ENCODE measurements at regions not wholly inside any gene's neighbourhood (a gene's known extent, or its start where the extent isn't known, plus 50 kb on each side); places are given as distances from the start of the nearest gene placed in this dataset.

DNA sequence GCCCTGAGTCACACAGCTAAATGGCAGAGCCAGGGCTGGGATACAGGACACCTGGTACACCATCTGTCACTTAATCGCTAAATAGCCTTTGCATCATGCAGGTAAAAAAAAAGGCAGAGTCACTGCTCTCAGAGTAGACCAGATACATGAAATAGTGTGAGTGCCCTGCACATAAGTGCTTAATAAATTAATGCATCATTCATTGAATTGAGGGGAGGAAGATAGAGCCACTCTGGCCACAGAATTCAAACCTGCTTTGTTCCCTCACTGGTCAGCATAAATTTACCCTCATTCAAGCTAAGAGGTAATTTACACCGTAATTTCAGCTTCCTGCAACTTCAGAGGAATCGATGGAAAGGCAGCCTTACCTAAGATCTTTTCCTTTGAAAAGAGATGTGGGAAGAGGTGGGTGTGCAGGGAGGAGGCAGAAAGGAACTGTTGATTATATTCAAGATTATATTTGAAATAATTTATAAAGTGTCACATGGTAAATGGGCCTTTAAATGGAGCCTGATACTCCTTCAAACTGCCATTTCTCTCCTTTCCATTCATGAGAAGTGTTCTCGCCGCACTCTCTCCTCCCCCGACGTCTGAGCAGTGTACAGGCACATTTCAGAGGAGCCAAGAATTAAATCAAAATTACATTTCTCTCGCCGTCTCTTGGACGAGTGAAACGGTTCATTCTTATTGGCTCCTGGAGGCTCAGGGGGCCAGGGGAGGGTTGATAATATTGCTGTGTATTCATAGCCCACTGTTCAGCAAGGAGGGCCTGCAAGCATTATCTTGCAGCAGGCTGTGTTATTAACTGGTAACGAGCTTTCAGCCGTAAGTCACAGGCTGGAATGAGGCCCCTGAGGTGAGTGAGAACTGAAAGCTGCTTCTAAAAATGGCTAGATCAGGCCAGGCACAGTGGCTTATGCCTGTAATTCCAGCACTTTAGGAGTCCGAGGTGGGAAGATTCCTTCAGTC is 52.2 kb upstream of the HMGXB4 start:
- H3K4me3 ChIP-seq (ENCODE audit: low read depth, low read length), result no peak overlapping the region
- in situ Hi-C loops (cut with HindIII; ENCODE audit: low sequenced_read_pairs), result no loop called here
- TF ChIP-seq, protein P1, sequence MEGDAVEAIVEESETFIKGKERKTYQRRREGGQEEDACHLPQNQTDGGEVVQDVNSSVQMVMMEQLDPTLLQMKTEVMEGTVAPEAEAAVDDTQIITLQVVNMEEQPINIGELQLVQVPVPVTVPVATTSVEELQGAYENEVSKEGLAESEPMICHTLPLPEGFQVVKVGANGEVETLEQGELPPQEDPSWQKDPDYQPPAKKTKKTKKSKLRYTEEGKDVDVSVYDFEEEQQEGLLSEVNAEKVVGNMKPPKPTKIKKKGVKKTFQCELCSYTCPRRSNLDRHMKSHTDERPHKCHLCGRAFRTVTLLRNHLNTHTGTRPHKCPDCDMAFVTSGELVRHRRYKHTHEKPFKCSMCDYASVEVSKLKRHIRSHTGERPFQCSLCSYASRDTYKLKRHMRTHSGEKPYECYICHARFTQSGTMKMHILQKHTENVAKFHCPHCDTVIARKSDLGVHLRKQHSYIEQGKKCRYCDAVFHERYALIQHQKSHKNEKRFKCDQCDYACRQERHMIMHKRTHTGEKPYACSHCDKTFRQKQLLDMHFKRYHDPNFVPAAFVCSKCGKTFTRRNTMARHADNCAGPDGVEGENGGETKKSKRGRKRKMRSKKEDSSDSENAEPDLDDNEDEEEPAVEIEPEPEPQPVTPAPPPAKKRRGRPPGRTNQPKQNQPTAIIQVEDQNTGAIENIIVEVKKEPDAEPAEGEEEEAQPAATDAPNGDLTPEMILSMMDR (IDR thresholded peaks at IDR 0.05; ENCODE audit: low read depth, low read length, missing control alignments), result no peak
- no peak for DNase-seq (ENCODE audit: low read depth)

DNA sequence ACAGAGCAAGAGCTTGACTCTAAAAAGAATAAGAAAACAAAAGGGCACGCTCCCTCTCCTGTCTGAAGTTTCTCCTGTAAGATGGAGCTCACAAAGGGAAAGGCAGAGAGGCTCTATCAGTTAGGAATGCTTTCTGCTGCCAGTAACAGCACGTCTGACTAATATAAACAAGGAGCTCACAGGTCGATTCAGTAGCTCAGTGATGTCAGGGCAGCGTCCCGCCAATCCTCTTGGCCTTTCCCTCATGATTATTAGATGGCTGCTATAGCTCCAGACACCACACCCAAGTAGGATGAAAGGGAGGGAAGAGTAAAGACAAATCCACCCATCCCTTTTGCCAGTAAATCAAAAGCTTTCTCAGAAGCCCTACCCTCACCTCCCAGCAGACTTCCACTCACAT is 51.3 kb upstream of the HMGXB4 start:
- in situ Hi-C loops (cut with HindIII; ENCODE audit: low sequenced_read_pairs), result no loop called here
- TF ChIP-seq, protein P1 (IDR thresholded peaks at IDR 0.05; ENCODE audit: low read depth, low read length, missing control alignments), result no peak

DNA sequence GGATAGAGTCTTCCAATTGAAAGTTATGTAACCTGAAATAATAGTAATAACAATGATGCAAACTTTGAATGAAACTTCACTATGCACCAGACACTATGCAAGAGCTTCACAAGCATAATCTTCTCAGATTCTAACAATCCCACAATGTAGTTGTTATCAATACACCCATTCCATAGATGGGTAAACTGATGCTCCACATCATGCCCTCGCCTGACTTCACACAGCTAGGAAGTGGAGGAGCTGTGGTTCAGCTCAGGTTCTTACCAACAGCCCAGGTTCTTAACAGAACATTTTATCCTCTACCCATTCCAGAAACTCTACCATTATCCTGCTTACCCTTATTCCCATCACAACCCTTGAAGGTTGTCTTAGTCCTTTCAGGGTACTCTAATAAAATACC is 50.4 kb upstream of the HMGXB4 start:
- DNase-seq (ENCODE audit: low read depth), result no peak
- TF ChIP-seq, protein P1 (IDR thresholded peaks at IDR 0.05; ENCODE audit: low read depth, low read length, missing control alignments), result no peak
- no peak overlapping the region for H3K4me3 ChIP-seq (ENCODE audit: low read depth, low read length)
- in situ Hi-C loops (cut with HindIII; ENCODE audit: low sequenced_read_pairs), result no loop called here

More for the DNA sequence above, 51.3 kb upstream of the HMGXB4 start:
- no peak for DNase-seq (ENCODE audit: low read depth)
- H3K4me3 ChIP-seq (ENCODE audit: low read depth, low read length), result no peak overlapping the region

All from astrocyte of the cerebellum (primary cell).